HepG2 (cell line): ENCODE measurements at regions not wholly inside any gene's neighbourhood (a gene's known extent, or its start where the extent isn't known, plus 50 kb on each side); places are given as distances from the start of the nearest gene placed in this dataset.

ENCODE experiments used
- ATAC-seq: fragments of 200-7000 bp; cut with Tn5 transposase; 3 replicates; pipeline ENCODE4 v1.9.1; 2020; ENCODE audit warnings: mild to moderate bottlenecking, moderate library complexity
- BruUV-seq: library from RNA; stranded (reverse); fragments of 400-500 nt; replicated peaks from 2 replicates; lab custom pipeline; 2021; lab: Mats Ljungman, UMichigan
- CTCF ChIA-PET: fragments of 300-600 bp; formaldehyde crosslinking; extraction: SDS; loops from one replicate; lab custom pipeline; 2021; ENCODE audit warnings: low total read pairs, inconsistent platforms, low intra/inter-chr PET ratio; lab: Yijun Ruan, JAX
- POLR2A ChIA-PET: fragments of 350-600 bp; sonication (Branson Sonifier 250); formaldehyde crosslinking; loops from one replicate; lab custom pipeline; 2020; ENCODE audit warnings: antibody characterized with exemption, inconsistent platforms; lab: Yijun Ruan, JAX
- DNase-seq: peaks from one replicate; pipeline ENCODE4 v3.0.0-alpha.2; 2015; ENCODE audit warnings: low spot score
- FAIRE-seq: peaks from 3 replicates; lab custom pipeline; 2011; peaks lifted over from hg19 to GRCh38; lab: Jason Lieb, UNC
- H2AFZ ChIP-seq: one replicate; pipeline ENCODE4 v1.6.1; 2011; ENCODE audit warnings: low read length, inconsistent platforms
- H3K27ac ChIP-seq: fragments of 300-600 bp; 3 replicates; pipeline ENCODE4 v1.8.0; 2011; ENCODE audit warnings: mixed run types, mild to moderate bottlenecking, mixed read lengths, low read length, inconsistent platforms; ENCODE audit not compliant: insufficient read depth; ENCODE audit errors: extremely low read length
- H3K27me3 ChIP-seq, 2 experiments: fragments of 200-600 bp in 1 of 2; 2 replicates in 1 of 2; 3 replicates in 1 of 2; pipeline versions ENCODE4 v1.6.0 to v1.8.0; 2011; ENCODE audit warnings: low read length in 2 of 2, mild to moderate bottlenecking in 2 of 2, moderate library complexity in 2 of 2, inconsistent platforms in 1 of 2; ENCODE audit not compliant: insufficient read depth in 2 of 2, control insufficient read depth in 1 of 2
- H3K36me3 ChIP-seq, 2 experiments: fragments of 200-600 bp in 1 of 2; replicated peaks in 1 of 2; 2 replicates in 1 of 2; 3 replicates in 1 of 2; pipeline versions ENCODE4 v1.5.1 to v1.8.0; 2011; ENCODE audit warnings: low read length in 2 of 2, inconsistent platforms in 1 of 2; ENCODE audit not compliant: insufficient read depth in 2 of 2, control insufficient read depth in 1 of 2
- H3K4me1 ChIP-seq: 2 replicates; pipeline ENCODE4 v1.5.1; 2012; ENCODE audit warnings: low read length, inconsistent platforms; ENCODE audit not compliant: insufficient read depth
- H3K4me2 ChIP-seq: 2 replicates; pipeline ENCODE4 v1.6.0; 2011; ENCODE audit warnings: low read depth, low read length, inconsistent platforms
- H3K4me3 ChIP-seq, 3 experiments: fragments of 200-600 bp in 1 of 3; sonication (generic), shearing (Covaris generic) in 1 of 3; replicated peaks in 1 of 3; 2 replicates each; pipeline ENCODE4 v1.5.1; 2011 to 2016; ENCODE audit warnings: low read length in 3 of 3, inconsistent platforms in 2 of 3, low read depth in 2 of 3, mild to moderate bottlenecking in 2 of 3, control low read depth in 1 of 3, mixed read lengths in 1 of 3; ENCODE audit not compliant: insufficient read depth in 1 of 3
- H3K79me2 ChIP-seq: one replicate; pipeline ENCODE4 v1.6.1; 2011; ENCODE audit warnings: low read length, inconsistent platforms; ENCODE audit not compliant: insufficient read depth
- H3K9ac ChIP-seq: 2 replicates; pipeline ENCODE4 v1.6.0; 2011; ENCODE audit warnings: mild to moderate bottlenecking, low read depth, low read length, inconsistent platforms; ENCODE audit not compliant: insufficient read depth
- H3K9me3 ChIP-seq: 2 replicates; pipeline ENCODE4 v1.5.1; 2012; ENCODE audit warnings: mild to moderate bottlenecking, low read length
- H4K20me1 ChIP-seq: 2 replicates; pipeline ENCODE4 v1.6.0; 2011; ENCODE audit warnings: inconsistent platforms, mild to moderate bottlenecking, low read length, moderate library complexity; ENCODE audit not compliant: insufficient read depth
- GPN1 ChIP-seq: sonication (generic); formaldehyde crosslinking; IDR thresholded peaks from 2 replicates; pipeline ENCODE4 v1.5.1; 2020; ENCODE audit warnings: missing genetic modification reagents, borderline replicate concordance
- HNF1B ChIP-seq: sonication (generic); formaldehyde crosslinking; IDR thresholded peaks from 2 replicates; pipeline ENCODE4 v1.5.1; 2020; ENCODE audit warnings: mild to moderate bottlenecking, moderate library complexity, missing genetic modification reagents
- KLF16 ChIP-seq, 2 experiments: sonication (generic) in 1 of 2; formaldehyde crosslinking in 1 of 2; IDR thresholded peaks; 2 replicates each; pipeline versions ENCODE4 v1.6.1 to v1.8.0; 2016 to 2023; ENCODE audit warnings: missing genetic modification reagents in 2 of 2, missing compliant biosample characterization in 1 of 2
- RBM39 ChIP-seq: fragments of 200-400 bp; formaldehyde crosslinking; IDR thresholded peaks from one replicate; pipeline ENCODE4 v1.6.1; 2018; ENCODE audit warnings: antibody characterized with exemption, mild to moderate bottlenecking, low read depth, low read length; ENCODE audit not compliant: poor library complexity, severe bottlenecking
- SMARCE1 ChIP-seq: fragments of 450-650 bp; IDR thresholded peaks from 2 replicates; pipeline ENCODE4 v1.6.1; 2017; ENCODE audit warnings: borderline replicate concordance
- SMYD3 ChIP-seq: sonication (generic); formaldehyde crosslinking; IDR thresholded peaks from 2 replicates; pipeline ENCODE4 v1.8.1; 2023; ENCODE audit warnings: mild to moderate bottlenecking, missing genetic modification reagents
- ZNF256 ChIP-seq: sonication (generic); formaldehyde crosslinking; conservative IDR thresholded peaks from 2 replicates; pipeline ENCODE4 v1.4.0; 2020; ENCODE audit warnings: missing genetic modification reagents
- ZNF558 ChIP-seq: sonication (generic); formaldehyde crosslinking; IDR thresholded peaks from 2 replicates; pipeline ENCODE4 v1.9.0; 2022; ENCODE audit warnings: mild to moderate bottlenecking, missing genetic modification reagents, borderline replicate concordance
- ZNF713 ChIP-seq: sonication (generic); formaldehyde crosslinking; IDR thresholded peaks from 2 replicates; pipeline ENCODE4 v1.4.0; 2020; ENCODE audit warnings: mild to moderate bottlenecking, missing genetic modification reagents
- WGBS: methylation state at CpG from one replicate; pipeline ENCODE4 v1.1.6; 2017; ENCODE audit warnings: low lambda C conversion rate; 5-methylcytosine and 5-hydroxymethylcytosine counted together
- in situ Hi-C: cut with HindIII; loops from 2 replicates; pipeline ENCODE4 v1.10.0; 2017; ENCODE audit warnings: low pct_unique_long_range_greater_than_20kb; ENCODE audit not compliant: extremely low pct_ligation_motif_present
- intact Hi-C: fragments of 100-400 bp; cut with micrococcal nuclease; formaldehyde crosslinking; loops from one replicate; pipeline ENCODE4 v1.10.0; 2022; ENCODE audit not compliant: unreplicated experiment

GRCh38 chr3:154598166-154598565 is 168.2 kb upstream of the GPR149 start:
- no peak for DNase-seq
- in situ Hi-C loops, result no loop called here
- no peak overlapping the region for H3K4me3 ChIP-seq
- FAIRE-seq, result no peak
- no peaks in the 10 kb centered on the region for H3K79me2 ChIP-seq
- H3K4me1 ChIP-seq, result no peaks in the 10 kb centered on the region
- no TSS peak for BruUV-seq
- H3K9me3 ChIP-seq, result no peaks in the 10 kb centered on the region
- H3K9ac ChIP-seq, result no peak overlapping the region
- no peak overlapping the region for H2AFZ ChIP-seq
- ChIA-PET CTCF (no interaction called here), POLR2A (no interaction called here)
- no peak for ATAC-seq
- no peaks in the 10 kb centered on the region for H4K20me1 ChIP-seq
- H3K4me2 ChIP-seq, result no peak overlapping the region
- intact Hi-C loops, result no loop called here
- TF ChIP-seq KLF16 (CRISPR knock-in tag; IDR thresholded peaks at IDR 0.05) (no peak), HNF1B (CRISPR knock-in tag) (no peak), RBM39 (no peak), ZNF256 (CRISPR knock-in tag) (no peak), ZNF558 (CRISPR knock-in tag) (no peak), ZNF713 (CRISPR knock-in tag) (no peak), GPN1 (CRISPR knock-in tag) (no peak), SMARCE1 (no peak), SMYD3 (CRISPR knock-in tag) (no peak)
- H3K27ac ChIP-seq, result no peak overlapping the region
- H3K27me3 ChIP-seq, result no peaks in the 10 kb centered on the region
- H3K36me3 ChIP-seq, result no peaks in the 10 kb centered on the region
- 2% methylated on average over 3 of the region's 3 CpGs for WGBS
